ENCODE measurements at regions not wholly inside any gene's neighbourhood (a gene's known extent, or its start where the extent isn't known, plus 50 kb on each side); places are given as distances from the start of the nearest gene placed in this dataset.

DNA sequence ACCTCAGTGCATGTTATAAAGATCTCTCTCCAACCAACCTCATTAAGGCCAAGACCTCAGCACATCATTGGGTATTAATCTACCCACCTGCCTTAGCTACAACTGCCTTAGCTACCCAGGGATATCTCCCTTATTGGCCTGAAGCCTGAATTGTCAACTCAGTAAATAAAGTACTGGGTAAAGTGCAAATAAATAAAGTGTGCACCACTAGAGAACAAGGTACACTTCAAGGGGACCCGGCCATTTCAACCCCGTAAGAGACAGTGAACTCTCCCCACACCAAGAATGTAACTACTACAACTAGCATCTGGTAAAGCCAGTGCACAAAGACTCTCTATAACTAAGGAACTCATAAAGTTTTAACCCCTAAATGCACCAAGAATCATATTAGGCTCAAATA lies 61.7 kb upstream of the POU3F4 start:
- Histone ChIP-seq H3K4ac (replicated peaks; ENCODE audit: insufficient read length, low read depth, low read length) (no peak overlapping the region), H2BK120ac (replicated peaks; ENCODE audit: low read depth, low read length) (no peak overlapping the region), H3K9me3 (ENCODE audit: insufficient read depth in 2 of 2, low read depth in 1 of 2, low read length in 1 of 2) (no peaks in the 10 kb centered on the region), H2BK15ac (ENCODE audit: low read length) (no peak overlapping the region), H3K27me3 (replicated peaks in 1 of 4; ENCODE audit: control insufficient read depth in 3 of 4, extremely low read depth in 1 of 4, insufficient read depth in 3 of 4, low read length in 3 of 4) (no peaks in the 10 kb centered on the region), H3K36me3 (ENCODE audit: control insufficient read depth in 2 of 4, insufficient read depth in 4 of 4, low read length in 3 of 4) (no peaks in the 10 kb centered on the region), H2AK5ac (ENCODE audit: low read depth, low read length) (no peak overlapping the region), H3K9ac (replicated peaks in 1 of 4; ENCODE audit: extremely low read depth in 1 of 4, low read depth in 3 of 4, low read length in 3 of 4) (no peak overlapping the region), H2BK20ac (ENCODE audit: low read length) (no peak overlapping the region), H3K79me2 (ENCODE audit: control insufficient read depth in 1 of 2, insufficient read depth in 2 of 2, low read length in 2 of 2) (no peaks in the 10 kb centered on the region), H3K18ac (ENCODE audit: extremely low read depth, low read length) (no peak overlapping the region), H3K4me3 (ENCODE audit: extremely low read depth in 1 of 4, insufficient read depth in 2 of 4, low read depth in 3 of 4, low read length in 4 of 4) (no peak overlapping the region), H4K8ac (ENCODE audit: extremely low read depth, insufficient read depth, low read length) (no peak overlapping the region), H2AFZ (ENCODE audit: low read length) (no peak overlapping the region), H3K23ac (ENCODE audit: insufficient read length) (no peak overlapping the region), H3K27ac (ENCODE audit: low read depth, low read length) (no peak overlapping the region), H2BK5ac (ENCODE audit: low read depth, low read length) (no peak overlapping the region), H3K23me2 (ENCODE audit: low read depth, low read length) (no peaks in the 10 kb centered on the region), H3K56ac (replicated peaks; ENCODE audit: insufficient read length, low read depth, low read length) (no peak overlapping the region), H3K79me1 (ENCODE audit: low read depth, low read length) (no peaks in the 10 kb centered on the region), H2BK12ac (ENCODE audit: low read depth, low read length) (no peak overlapping the region), H3K4me2 (ENCODE audit: insufficient read depth in 1 of 2, low read depth in 2 of 2, low read length in 2 of 2) (no peak overlapping the region), H4K5ac (ENCODE audit: insufficient read length, low read depth, low read length) (no peak overlapping the region), H4K20me1 (replicated peaks in 1 of 2; ENCODE audit: control insufficient read depth in 1 of 2, insufficient read depth in 2 of 2, low read length in 2 of 2) (no peaks in the 10 kb centered on the region), H4K91ac (replicated peaks; ENCODE audit: insufficient read length, low read length) (no peak overlapping the region), H3K14ac (ENCODE audit: insufficient read length) (no peak overlapping the region), H3K4me1 (replicated peaks in 1 of 4; ENCODE audit: control insufficient read depth in 3 of 4, insufficient read depth in 4 of 4, low read length in 3 of 4) (no peaks in the 10 kb centered on the region)
- POLR2A ChIA-PET (ENCODE audit: partially characterized antibody): no interaction called here
- FAIRE-seq (no peak), DNase-seq (ENCODE audit: low read depth in 1 of 2, low spot score in 2 of 2) (no peak)
- CTCF ChIA-PET (ENCODE audit: partially characterized antibody): no interaction called here
- 78% methylated on average over 2 of the region's 2 CpGs; no CpG with 5 or more reads in 1 of the 2 experiments for WGBS, 2 experiments (ENCODE audit: extremely low coverage in 1 of 2, insufficient coverage in 1 of 2, insufficient read length in 1 of 2, insufficient replicate concordance in 2 of 2, low coverage in 1 of 2, low lambda C conversion rate in 2 of 2, missing lambda C conversion rate in 1 of 2)
- TF ChIP-seq MAFK (IDR thresholded peaks at IDR 0.05; ENCODE audit: low read depth, low read length): no peak
- TF ChIP-seq KDM5A (IDR thresholded peaks at IDR 0.05; ENCODE audit: low read length): no peak
- no peak for TF ChIP-seq CBX8 (IDR thresholded peaks at IDR 0.05; ENCODE audit: borderline replicate concordance, low read depth, low read length)
- TF ChIP-seq GABPA (IDR thresholded peaks at IDR 0.05; ENCODE audit: borderline replicate concordance, insufficient read depth, low read length): no peak
- TF ChIP-seq, protein P1, sequence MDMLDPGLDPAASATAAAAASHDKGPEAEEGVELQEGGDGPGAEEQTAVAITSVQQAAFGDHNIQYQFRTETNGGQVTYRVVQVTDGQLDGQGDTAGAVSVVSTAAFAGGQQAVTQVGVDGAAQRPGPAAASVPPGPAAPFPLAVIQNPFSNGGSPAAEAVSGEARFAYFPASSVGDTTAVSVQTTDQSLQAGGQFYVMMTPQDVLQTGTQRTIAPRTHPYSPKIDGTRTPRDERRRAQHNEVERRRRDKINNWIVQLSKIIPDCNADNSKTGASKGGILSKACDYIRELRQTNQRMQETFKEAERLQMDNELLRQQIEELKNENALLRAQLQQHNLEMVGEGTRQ (IDR thresholded peaks at IDR 0.05; ENCODE audit: low read length): no peak
- TF ChIP-seq BCL11A (IDR thresholded peaks at IDR 0.05; ENCODE audit: low read depth in 2 of 2, low read length in 2 of 2): no peak
- no peak for TF ChIP-seq CREB1 (IDR thresholded peaks at IDR 0.05)
- TF ChIP-seq PHF8 (conservative IDR thresholded peaks at IDR 0.05; ENCODE audit: low read depth, low read length): no peak
